GM18861 (cell line): ENCODE measurements at regions not wholly inside any gene's neighbourhood (a gene's known extent, or its start where the extent isn't known, plus 50 kb on each side); places are given as distances from the start of the nearest gene placed in this dataset.
"Not testable (repeated sequence)": the region's sequence is repeated elsewhere in the genome, so short reads cannot be mapped to it uniquely, and the experiment has no call there.

ENCODE experiments used
- ATAC-seq: cut with Tn5 transposase; IDR thresholded peaks from one replicate; pipeline ENCODE4 v1.9.1; 2021; ENCODE audit not compliant: unreplicated experiment

DNA sequence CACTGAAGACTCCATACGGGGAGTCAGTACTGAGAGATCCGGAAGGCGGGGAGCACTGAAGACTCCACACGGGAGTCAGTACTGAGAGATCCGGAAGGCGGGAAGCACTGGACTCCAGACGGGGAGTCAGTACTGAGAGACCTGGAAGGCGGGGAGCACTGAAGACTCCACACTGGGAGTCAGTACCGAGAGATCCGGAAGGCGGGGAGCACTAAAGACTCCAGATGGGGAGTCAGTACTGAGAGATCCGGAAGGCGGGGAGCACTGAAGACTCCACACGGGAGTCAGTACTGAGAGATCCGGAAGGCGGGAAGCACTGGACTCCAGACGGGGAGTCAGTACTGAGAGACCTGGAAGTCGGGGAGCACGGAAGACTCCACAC, 77.2 kb downstream of the DLL1 start:
- not testable (repeated sequence) for ATAC-seq

DNA sequence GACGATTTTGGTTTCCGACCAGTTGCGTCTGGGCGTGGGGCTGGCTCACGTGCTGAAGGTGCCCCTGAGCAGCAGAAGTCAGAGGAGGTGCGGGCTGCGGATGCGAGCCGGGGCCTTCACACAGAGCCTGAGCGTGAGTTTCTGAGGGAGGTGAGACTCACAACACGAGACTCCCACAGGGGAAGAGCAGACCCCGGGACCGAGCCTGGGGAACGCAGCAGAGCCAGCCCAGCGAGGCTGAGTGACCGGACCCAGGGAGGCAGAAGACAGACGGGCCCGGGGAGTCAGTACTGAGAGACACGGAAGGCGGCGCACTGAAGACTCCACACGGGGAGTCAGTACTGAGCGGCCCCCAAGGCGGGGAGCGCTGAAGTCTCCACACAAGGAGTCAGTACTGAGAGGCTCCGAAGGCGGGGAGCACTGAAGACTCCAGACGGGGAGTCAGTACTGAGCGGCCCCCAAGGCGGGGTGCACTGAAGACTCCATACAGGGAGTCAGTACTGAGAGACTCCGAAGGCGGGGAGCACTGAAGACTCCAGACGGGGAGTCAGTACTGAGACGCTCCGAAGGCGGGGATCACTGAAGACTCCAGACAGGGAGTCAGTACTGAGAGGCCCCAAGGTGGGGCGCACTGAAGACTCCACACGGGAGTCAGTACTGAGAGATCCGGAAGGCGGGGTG, 77.8 kb downstream of the DLL1 start:
- no peak for ATAC-seq

DNA sequence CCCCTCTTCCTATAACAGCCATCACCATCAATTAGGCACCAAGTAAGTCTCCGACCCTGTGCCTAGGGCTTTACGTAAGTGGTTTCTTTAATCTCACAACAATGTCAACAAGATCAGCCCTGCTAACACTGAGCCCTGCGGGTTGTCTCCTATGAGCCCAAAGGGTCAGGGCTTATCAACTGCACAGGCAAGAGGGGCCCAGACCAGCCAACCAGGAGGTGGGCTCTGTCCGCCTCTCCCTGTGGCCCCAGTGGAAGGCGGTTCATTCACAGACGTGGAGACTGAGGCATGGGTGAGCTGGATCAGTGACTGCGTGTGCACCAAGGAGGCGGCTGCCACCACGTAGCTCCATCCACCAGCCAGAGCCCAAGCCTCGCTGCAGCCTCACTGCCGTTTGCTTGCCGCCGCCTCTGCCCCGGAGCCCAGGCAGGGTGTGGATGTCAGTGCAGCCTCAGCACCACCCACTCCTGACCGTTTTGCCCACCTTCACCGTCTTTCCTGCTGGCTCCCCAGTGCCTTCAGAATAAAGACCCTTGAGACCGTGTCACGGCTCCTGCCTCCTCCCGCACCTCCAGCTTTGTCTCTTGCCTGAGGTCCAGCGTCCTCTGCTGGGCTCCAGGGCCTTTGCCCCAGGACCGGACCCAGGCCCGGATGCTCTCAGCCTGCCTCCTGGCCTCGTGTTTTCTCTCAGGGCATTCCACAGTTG, 78.7 kb downstream of the DLL1 start:
- ATAC-seq, result no peak

DNA sequence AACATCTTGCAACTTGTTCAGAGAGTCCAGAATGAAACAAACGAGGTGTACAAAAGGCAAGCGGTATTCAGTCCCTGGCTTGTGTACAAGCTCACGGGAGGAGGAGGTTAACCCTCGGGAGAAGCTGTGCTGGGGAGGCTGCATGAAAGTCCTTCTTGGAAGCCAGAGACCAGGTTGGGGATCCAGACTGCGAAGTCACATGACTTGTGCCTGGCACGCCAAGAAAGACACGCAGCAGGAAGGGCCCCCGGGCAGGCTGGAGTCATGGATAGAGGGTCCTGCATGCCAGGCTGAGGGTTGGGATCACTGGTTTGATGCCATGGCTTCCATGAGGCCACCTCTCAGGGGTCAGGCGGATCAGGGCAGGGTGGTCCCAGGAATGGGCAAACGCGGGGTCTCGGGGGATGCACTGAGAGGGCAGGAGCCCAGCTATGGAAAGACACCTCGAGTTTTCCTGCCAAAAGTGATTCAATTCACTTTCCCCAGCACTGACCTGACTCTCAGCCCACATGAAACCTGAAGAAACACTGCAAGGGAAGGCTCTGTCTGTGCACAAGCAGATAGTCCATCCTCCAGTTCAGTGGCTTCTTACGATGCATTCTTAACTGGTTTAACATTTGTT, 79.4 kb downstream of the DLL1 start:
- no peak for ATAC-seq

DNA sequence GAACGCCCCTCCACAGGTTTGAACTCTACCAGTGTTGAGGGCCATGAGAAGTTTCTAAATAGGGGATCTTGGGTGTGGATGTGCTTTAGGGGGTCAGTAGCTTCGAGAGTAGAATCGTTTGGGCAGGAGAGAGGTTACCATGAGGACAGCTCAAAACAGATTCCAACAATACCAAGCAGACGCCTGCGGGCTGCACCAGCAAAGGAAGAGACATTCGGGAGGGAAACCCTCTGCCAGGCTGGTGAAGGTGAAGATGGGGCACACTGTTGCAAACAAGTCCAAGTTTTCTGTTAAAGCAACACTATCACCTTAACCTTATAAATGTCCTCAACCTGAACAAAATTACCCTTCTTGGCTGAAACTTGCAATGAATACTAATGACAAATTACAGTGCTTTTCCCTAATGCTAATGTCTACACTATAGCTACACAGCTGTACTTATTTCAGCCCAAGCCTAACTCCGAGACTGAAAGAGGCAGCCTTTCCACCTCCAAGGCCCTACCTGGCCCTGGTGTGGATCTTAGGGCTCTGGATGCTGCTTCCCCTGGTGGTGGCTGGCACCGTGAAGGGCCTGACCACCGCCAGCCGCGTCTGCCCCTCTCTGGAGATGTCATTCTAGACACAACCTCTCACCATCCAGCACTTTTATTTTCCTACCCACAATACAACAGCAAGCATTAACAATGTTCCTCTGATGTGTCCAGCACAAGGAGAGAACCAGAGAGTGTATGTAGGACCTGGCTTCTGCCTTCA, 80.1 kb downstream of the DLL1 start:
- no peak for ATAC-seq

DNA sequence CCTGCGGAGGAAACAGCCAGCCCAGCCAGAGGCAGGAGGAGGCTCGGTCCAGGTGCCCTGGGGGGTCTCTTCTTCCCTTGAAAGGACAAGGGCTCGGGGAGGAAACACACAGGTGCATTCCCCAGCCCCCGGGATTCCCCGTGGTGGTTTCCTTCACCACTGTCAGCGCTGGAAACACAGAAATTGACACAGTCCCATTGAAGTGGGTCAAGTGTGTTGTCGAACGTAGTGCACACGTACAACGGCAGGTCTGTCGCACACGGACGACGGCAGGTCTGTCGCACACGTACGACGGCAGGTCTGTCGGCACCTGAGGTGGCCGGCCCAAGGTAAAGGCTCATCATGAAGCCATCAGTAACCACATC, 80.9 kb downstream of the DLL1 start:
- no peak for ATAC-seq

DNA sequence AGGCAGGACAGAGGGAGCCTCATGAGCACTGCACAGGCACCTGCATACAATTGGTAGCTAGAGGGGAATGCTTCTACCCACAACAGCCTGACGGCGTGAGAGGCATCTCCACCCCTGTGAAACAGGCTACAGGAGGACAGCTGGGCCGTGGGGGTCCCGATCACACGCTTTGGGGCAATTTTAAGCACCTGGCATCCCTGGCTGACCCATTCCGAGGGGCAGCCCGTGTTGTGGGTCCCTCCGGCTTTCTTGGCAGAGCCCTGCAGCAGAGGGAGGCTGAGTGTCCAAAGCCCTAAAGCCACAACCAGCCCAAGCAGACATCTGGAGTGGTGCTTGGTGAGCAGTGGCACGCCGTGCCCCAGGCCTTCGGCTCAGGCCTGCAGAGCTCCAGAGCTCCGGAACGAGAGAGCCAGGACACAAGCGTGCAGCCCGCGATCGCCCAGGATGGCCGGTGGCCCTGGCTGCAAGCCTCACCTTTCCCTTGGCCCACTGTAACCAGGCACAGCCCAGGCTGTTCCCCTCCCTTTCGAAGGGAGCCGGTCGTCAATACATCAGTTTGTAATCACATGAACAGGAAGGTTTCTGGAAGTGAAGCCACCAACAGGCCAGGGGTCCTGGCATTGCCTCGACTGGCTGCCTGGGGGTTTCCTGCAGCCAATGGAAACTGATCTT, 81.4 kb downstream of the DLL1 start:
- ATAC-seq, result no peak

DNA sequence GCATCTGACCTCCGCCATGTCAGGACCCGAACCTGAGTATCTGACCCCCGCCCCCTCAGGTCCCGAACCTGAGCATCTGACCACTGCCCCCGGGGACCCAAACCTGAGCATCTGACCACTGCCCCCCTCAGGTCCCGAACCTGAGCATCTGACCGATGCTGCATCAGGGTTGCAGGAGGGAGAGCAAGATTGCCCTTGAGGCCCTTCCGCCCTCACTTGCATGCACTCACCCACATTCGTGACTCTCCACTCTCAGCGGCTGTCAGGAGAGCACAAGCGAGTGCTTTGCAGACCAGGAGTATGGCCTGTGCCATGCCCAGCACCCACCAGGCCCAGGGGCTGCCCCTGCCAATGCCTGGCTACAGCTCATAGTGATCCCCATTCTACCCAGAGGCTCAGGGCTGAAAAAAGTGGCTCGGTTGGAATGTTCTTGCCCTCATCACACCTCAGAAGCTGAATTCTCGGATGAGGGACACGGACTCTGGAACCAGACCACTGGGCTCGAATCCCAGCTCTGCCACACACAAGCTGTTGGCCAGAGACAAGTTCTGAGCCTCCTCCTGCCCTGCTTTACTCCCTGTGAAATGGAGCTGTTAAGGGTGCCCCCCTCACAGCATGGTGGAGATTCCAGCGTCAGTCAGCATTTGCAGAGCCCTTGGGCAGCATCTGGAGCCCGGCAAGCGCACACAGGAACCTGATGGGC, 82.1 kb downstream of the DLL1 start:
- ATAC-seq, result no peak

DNA sequence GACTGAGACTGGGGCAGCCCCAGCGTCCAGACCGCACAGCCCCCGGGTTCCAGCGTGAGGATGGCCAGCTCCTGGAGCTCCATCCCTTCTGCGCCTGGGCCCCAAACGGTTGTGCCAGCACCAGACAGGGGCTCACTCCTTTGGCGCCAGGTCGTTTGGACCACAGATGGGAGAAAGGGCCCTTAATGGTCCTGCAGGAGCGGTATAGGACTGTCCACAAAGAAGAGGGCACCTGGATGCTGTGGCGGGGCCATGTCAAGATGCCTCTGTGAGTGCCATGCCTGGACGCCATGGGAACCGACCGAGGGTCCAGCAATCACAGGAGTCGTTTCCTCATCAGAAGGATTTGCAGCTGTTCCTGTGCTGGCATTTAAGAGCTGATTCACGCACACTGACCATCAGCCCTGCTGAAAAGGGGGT, 82.7 kb downstream of the DLL1 start:
- no peak for ATAC-seq

GRCh38 chr6:170207586-170208181, 83.2 kb downstream of the DLL1 start:
- ATAC-seq, result no peak

DNA sequence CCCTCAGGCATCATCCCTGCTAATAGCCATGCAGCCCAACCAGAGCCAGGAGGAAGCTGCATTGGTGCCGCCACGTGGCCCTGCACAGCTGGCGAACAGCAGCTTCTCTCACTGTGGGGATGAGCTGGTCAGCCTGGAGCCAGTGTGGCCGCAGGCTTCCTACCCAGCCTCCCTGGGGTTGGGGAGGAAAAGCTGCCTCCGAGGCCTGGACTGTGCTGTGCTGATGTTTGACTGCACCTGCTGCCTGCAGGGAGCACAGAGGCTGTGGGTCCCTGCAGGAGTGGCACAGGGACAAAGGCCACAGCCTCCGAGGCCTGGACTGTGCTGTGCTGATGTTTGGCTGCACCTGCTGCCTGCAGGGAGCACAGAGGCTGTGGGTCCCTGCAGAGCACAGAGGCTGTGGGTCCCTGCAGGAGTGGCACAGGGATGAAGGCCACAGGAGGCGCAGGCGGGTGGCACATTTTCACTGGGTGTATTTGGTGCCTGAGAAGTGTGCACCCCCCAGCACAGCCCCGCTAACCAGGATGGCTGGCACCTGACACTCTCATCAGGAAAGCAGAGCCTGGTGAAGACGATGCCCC, 83.9 kb downstream of the DLL1 start:
- ATAC-seq, result no peak

DNA sequence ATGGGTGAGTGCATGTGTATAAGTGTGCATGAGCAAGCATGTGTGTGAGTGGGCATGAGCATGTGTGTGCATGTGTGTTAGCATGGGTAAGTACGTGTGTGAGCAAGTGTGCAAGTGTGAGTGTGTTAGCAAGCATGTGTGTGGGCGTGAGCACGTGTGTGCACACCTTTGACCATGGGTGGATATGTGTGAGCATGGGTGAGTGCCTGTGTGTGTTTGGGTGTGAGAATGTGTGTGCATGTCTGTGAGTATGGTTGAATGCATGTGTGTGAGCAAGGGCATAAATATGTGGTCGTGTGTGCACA, 84.6 kb downstream of the DLL1 start:
- ATAC-seq, result no peak

GRCh38 chr6:170205534-170206316, 85.2 kb downstream of the DLL1 start:
- no peak for ATAC-seq

- no peak for ATAC-seq
Measured at GRCh38 chr6:170205126-170205525, 85.8 kb downstream of the DLL1 start.

- ATAC-seq, result no peak
Measured at GRCh38 chr6:170203212-170203611, 87.7 kb downstream of the DLL1 start.

- no peak for ATAC-seq
Measured at GRCh38 chr6:170202416-170203135, 88.3 kb downstream of the DLL1 start.

- no peak for ATAC-seq
Measured at GRCh38 chr6:170201361-170201760, 89.5 kb downstream of the DLL1 start.

DNA sequence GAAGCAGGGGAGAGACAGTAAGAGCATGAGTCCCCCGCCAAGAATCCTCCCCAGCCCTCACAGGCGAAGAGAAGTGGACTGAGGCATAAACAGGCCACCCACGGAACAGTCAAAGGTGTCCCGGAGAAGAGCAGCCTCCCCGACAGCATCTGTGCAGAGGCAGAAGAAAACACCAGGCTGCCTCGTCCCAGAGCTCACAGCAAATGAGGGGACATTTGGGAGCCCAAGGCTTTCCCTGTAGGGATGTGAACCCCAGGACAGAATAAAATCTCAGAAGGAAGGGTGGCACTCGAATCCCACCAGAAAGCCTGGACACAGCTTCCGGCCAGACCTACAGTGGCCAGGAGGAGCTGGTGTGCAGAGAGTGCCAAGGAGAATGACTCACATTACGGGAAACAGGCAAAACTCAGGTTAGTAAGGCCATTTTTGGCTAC, 90.4 kb downstream of the DLL1 start:
- no peak for ATAC-seq

- no peak for ATAC-seq
Measured at GRCh38 chr6:170199716-170200115, 91.2 kb downstream of the DLL1 start.
